Rectal smooth muscle tissue (tissue), 1 donor: ENCODE measurements at regions not wholly inside any gene's neighbourhood (a gene's known extent, or its start where the extent isn't known, plus 50 kb on each side); places are given as distances from the start of the nearest gene placed in this dataset.

Experiments
- H3K27ac ChIP-seq: one replicate; pipeline ENCODE4 v1.7.0; 2013; ENCODE audit warnings: low read depth, low read length, inconsistent platforms
- H3K27me3 ChIP-seq: one replicate; pipeline ENCODE4 v1.7.0; 2013; ENCODE audit warnings: low read length; ENCODE audit not compliant: control insufficient read depth, insufficient read depth
- H3K36me3 ChIP-seq: one replicate; pipeline ENCODE4 v1.7.0; 2013; ENCODE audit warnings: low read length; ENCODE audit not compliant: control insufficient read depth, insufficient read depth
- H3K4me1 ChIP-seq: one replicate; pipeline ENCODE4 v1.7.0; 2013; ENCODE audit warnings: low read length; ENCODE audit not compliant: control insufficient read depth, insufficient read depth
- H3K4me3 ChIP-seq: one replicate; pipeline ENCODE4 v1.7.0; 2013; ENCODE audit warnings: low read length
- H3K9ac ChIP-seq: one replicate; pipeline ENCODE4 v1.7.0; 2013; ENCODE audit warnings: low read length

DNA sequence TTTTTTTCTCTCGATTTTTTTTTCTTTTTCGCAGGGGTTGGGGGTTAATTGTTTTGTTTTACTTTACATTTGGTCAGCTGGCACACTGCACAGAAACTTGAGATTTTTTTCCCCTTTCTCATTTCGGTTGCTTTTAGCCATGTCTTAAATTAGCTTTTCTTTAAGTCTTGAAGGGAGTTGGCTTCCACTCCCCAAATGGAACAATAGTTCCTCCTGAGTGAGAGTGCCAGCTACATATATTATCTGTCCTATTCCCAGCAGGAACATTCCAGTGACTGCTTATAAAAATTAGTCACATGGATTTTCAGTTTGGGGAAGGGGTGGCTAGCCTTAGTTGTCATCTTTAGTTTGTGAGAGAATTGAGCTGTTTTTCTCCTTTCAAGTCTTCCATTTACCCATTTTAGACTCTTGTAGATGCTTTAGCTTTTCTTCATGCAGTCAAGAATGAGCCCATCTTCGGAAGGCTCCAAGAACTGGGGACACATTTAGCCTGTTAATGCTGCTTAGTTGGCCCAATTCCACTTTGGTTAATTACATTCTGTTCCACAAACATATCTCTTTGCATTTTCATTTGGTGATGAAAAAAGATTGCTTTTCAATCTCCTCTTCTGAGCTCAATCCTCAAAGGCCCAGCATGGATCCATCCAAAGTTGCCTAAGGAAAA is 510.1 kb upstream of the CXADR start:
- Histone ChIP-seq H3K9ac (no peak overlapping the region), H3K27me3 (no peaks in the 10 kb centered on the region), H3K27ac (no peak overlapping the region), H3K36me3 (no peaks in the 10 kb centered on the region), H3K4me3 (no peak overlapping the region), H3K4me1 (no peaks in the 10 kb centered on the region)

DNA sequence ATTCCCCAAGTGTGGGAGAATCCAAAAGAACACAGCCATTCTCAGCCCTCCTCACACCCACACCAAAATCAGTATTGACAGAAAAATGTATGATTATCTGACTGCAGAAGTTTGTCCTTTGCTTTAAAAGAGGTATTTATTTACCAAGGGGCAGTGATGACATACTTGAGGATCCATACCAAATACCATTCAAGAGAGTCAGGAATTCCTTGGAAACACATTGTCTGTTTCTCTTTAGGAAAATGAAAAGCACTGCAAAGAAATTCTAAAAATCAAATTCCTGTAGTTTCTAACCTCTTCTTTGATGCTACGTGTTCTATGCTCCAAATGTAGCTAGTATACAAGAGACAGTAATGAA is 509.6 kb upstream of the CXADR start:
- no peaks in the 10 kb centered on the region for H3K36me3 ChIP-seq
- no peak overlapping the region for H3K4me3 ChIP-seq
- no peaks in the 10 kb centered on the region for H3K27me3 ChIP-seq
- H3K27ac ChIP-seq = no peak overlapping the region
- no peak overlapping the region for H3K9ac ChIP-seq
- no peaks in the 10 kb centered on the region for H3K4me1 ChIP-seq

DNA sequence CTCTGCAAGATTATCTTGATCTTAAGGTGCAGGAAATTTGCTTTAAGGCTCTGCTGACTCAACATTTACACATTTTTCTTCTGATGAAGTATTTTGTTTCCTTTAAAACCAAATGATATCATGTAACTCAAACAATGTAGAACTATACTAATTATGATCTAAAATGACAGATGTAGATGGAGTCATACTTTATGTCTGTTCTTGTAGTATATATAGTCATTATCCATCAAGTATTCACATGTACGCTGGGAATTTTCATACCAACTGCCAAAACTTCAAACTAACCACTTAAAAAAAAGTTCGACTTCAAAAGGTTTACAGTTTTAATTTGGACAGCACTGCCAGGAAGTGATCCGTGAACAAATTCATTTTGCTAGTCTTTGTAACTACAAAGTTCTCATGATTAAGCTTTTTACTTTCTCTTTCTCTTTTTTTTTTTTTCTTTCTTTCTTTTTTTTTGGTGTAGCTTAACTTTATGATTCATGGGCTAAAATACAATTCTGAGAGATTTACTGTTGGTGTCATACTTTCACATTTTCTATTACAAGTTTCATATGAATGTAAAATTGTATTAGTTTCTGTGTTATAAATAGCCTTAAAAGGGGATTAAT is 509.0 kb upstream of the CXADR start:
- H3K27me3 ChIP-seq = no peaks in the 10 kb centered on the region

DNA sequence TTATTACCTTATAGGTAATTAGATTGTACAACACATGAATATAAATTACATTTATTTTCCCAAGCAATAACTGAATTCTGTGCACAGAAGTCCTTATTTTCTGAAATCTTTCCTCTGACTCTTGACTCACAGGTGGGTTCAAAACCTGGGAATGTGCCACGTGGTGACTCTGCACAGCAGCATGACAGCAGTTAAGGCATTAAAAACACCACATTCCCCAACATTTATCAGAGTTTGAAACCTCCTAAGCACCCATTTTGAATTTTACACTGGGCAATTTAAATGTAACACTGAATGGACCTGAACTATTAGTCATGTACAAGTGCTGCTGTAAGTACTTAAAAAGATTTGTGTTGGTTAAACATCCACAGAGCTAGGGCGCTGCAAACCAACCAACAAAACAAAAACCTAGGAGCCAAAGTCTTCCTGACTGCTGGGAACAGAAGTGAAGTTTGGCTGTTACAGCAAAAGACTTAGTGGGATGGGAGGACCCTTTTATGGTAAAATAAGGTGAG is 480.6 kb upstream of the CXADR start:
- H3K36me3 ChIP-seq = no peaks in the 10 kb centered on the region
- no peak overlapping the region for H3K27ac ChIP-seq
- H3K9ac ChIP-seq = no peak overlapping the region

More for the DNA sequence above, 509.0 kb upstream of the CXADR start:
- Histone ChIP-seq H3K36me3 (no peaks in the 10 kb centered on the region), H3K4me1 (no peaks in the 10 kb centered on the region), H3K4me3 (peak overlapping the region; percentile 21), H3K9ac (no peak overlapping the region), H3K27ac (peak overlapping the region; percentile 14)

DNA sequence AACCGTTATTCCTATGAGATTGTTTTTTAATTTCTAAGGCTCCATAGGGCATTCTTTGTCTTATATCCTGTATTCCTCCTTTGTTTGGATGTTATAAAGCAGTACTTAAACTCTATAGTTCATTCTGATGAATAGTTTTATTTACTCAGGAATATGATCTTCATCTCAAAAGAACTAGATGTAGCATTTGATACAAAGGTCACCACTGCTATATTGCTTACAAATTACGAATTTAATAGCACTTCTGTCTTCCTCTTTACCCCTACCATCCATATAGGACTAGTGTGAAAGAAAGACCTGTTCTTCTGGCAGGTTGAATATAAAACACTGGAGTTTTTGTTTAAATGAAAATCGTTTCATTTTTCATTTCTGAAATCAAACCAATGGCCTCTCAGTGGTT is 468.1 kb upstream of the CXADR start:
- H3K27me3 ChIP-seq = no peaks in the 10 kb centered on the region
- no peaks in the 10 kb centered on the region for H3K4me1 ChIP-seq
- H3K9ac ChIP-seq = no peak overlapping the region
- H3K36me3 ChIP-seq = no peaks in the 10 kb centered on the region
- no peak overlapping the region for H3K27ac ChIP-seq
- no peak overlapping the region for H3K4me3 ChIP-seq

More for the DNA sequence above, 480.6 kb upstream of the CXADR start:
- Histone ChIP-seq H3K4me1 (peaks cover 5% of the 10 kb centered on the region), H3K27me3 (no peaks in the 10 kb centered on the region), H3K4me3 (no peak overlapping the region)

DNA sequence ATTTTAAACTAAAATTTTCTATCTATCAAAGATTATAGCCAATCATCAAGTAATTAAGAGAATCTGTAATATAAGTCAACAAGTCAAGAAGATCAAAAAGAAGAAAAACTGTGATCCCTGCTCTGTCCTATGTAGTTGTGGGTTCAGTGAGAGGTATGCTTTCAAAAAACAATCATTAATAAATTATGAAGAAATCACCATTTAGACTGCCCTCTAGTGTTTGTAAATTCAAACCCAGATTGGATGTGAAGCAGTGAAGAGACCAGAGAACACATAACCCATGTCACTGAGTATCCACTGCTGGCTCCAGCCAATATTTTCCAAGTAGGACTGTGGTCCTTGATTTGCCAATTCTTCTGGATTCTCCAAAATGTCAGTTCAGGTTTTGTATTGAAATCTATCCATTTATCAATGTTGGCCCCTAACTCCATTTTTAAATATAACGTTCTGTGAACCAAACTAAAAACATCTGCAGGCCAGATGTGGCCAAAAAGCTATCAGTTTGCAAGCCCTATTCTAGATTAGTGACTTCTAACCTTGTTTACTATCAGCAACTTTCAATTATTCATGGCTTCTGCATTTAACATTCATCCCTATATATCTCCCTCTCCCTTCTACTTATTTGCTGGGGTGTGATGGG is 467.5 kb upstream of the CXADR start:
- no peak overlapping the region for H3K27ac ChIP-seq
- H3K9ac ChIP-seq = no peak overlapping the region
- no peak overlapping the region for H3K4me3 ChIP-seq

DNA sequence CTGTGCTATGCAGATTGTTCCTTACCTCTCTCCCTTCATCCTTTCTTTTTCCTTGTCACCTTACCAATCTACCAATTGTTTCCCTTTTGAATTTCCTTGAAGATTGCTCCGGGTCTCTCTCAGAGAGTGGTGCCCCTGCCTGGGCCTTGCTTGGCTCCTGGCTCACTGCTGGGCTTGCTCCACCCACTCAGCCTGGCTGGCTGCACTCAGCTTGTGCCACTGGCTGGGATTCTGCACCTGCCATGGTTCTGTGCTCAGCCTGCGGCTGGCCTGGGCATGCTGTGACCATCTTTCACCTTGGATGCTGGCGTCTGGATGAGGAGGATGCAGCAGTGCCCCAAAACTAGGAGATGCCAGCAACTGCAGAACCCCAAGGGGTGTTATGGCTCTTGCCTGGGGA is 463.9 kb upstream of the CXADR start:
- no peaks in the 10 kb centered on the region for H3K27me3 ChIP-seq
- H3K9ac ChIP-seq = no peak overlapping the region
- H3K4me1 ChIP-seq = no peaks in the 10 kb centered on the region
- H3K36me3 ChIP-seq = no peaks in the 10 kb centered on the region
- no peak overlapping the region for H3K27ac ChIP-seq
- no peak overlapping the region for H3K4me3 ChIP-seq

More for the DNA sequence above, 467.5 kb upstream of the CXADR start:
- no peaks in the 10 kb centered on the region for H3K4me1 ChIP-seq
- H3K36me3 ChIP-seq = no peaks in the 10 kb centered on the region
- no peaks in the 10 kb centered on the region for H3K27me3 ChIP-seq

DNA sequence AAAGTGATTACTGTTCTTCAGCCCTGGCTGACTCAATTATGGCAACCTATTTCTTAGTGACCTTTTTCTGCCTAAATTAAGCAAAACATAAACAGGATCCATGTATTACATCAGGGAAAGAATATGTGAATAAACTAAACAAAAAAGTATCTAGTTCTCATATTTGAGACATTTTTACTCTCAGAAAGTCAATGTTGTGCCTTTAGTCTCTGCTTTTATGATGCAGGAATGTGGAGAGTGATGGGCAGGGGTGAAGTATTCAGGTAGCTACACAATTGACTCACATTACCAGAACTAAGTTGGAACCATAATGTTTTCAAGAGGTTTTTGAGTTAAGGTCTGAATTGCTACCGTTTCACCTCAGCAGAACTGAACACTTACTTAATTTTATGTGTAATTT is 462.7 kb upstream of the CXADR start:
- H3K27ac ChIP-seq = no peak overlapping the region
- H3K4me3 ChIP-seq = no peak overlapping the region
- no peaks in the 10 kb centered on the region for H3K36me3 ChIP-seq
- H3K9ac ChIP-seq = no peak overlapping the region
- H3K4me1 ChIP-seq = no peaks in the 10 kb centered on the region
- H3K27me3 ChIP-seq = no peaks in the 10 kb centered on the region

DNA sequence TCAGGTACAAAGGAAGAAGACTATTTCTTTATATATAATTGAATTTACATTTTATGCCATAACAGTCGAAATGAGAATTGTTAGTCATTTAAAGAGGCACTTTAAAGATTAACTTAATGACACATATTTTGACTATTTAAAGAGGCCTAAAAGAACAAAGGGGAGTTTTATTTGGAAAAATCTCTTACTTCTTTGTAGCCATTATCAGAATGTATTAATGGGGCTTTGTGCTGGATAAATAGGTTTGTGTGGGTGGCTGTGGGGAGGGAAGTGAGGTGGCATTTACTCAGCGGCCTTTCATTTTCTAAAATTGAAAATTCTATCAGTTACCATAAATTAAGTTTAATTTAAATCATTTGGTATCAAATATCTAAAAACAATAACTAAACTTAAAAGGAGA is 462.2 kb upstream of the CXADR start:
- Histone ChIP-seq H3K27me3 (no peaks in the 10 kb centered on the region), H3K4me3 (no peak overlapping the region), H3K27ac (no peak overlapping the region), H3K9ac (no peak overlapping the region), H3K36me3 (no peaks in the 10 kb centered on the region), H3K4me1 (no peaks in the 10 kb centered on the region)

DNA sequence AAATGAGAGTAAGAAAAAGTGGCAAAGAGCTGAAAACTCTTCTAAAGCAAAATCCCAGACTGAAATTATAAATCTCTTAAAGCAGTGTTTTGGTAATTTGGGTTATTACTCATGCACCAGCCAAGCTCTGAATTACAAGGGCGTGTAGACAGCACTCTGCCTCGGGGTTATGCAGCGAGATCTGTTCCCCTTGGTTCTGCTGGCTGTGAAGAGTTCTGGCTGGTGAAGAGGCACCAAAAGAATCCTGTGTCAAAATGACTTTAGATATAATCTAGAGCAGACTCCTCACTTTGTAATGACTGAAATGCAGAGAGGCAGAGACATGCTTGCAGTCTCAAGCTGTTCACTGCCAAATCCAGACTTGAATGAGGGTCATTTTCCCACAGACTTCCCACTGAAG is 461.8 kb upstream of the CXADR start:
- Histone ChIP-seq H3K27ac (no peak overlapping the region), H3K4me3 (no peak overlapping the region), H3K4me1 (no peaks in the 10 kb centered on the region), H3K9ac (no peak overlapping the region), H3K27me3 (no peaks in the 10 kb centered on the region), H3K36me3 (no peaks in the 10 kb centered on the region)

DNA sequence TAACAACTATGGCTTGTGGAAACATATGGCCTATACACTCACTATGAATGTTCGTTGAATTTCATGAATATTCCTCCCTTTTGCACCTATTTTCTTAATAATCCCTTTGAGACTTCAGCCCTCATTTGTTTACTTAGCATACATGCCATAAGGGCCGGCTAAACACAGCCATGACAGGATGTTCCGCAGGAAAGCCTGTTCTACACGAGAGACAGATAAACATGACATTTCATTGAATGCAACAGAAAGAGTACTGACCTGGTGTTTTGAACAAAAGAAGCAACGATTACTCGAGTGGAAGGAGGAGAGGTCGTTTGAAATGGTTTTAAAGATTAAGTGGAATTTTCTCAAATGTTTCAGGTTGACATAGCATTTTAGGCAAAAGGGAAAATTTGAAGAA is 459.5 kb upstream of the CXADR start:
- Histone ChIP-seq H3K9ac (no peak overlapping the region), H3K4me1 (no peaks in the 10 kb centered on the region), H3K27me3 (no peaks in the 10 kb centered on the region), H3K36me3 (no peaks in the 10 kb centered on the region), H3K27ac (no peak overlapping the region), H3K4me3 (no peak overlapping the region)

DNA sequence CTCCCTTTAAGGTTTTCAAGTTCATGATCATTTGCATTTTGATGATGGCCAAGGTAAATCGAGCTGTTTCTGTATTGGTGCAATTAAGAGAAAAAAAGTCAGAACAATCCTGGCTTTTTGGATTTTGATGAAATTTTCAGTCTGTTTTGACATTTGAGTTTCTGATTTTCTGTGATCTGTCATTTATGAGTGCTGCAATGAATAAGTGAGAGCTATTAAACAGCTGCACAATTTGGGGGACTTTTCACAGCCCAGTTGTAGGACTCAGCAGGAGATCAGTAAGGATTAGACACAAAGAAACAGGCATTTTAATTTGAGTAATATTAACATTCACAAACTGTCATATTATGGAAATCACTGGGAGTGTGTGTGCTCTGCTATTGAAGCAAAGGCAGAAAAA is 452.9 kb upstream of the CXADR start:
- Histone ChIP-seq H3K4me1 (no peaks in the 10 kb centered on the region), H3K4me3 (no peak overlapping the region), H3K36me3 (no peaks in the 10 kb centered on the region), H3K27ac (no peak overlapping the region), H3K27me3 (no peaks in the 10 kb centered on the region), H3K9ac (no peak overlapping the region)

DNA sequence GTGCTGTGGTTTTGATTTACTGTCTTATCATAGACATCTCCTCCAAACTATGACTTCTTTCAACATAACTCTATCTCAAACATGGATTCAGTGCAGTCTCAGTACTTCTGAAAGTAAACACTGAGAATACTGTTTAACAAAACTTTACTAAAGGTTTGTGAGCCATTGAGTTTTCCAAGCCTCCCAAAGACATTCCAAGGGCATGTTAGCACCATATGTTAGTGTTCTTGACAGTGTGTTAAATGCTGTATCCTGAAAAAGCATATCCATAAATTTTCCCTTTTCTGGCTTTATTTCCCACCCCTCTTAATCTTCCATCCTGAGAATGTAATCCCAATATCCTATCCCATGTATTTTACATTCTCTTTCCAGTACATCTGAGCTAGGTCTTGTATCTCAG is 446.8 kb upstream of the CXADR start:
- Histone ChIP-seq H3K27ac (no peak overlapping the region), H3K9ac (no peak overlapping the region), H3K36me3 (no peaks in the 10 kb centered on the region), H3K27me3 (no peaks in the 10 kb centered on the region), H3K4me1 (no peaks in the 10 kb centered on the region), H3K4me3 (no peak overlapping the region)
